ENCODE measurements at regions not wholly inside any gene's neighbourhood (a gene's known extent, or its start where the extent isn't known, plus 50 kb on each side); places are given as distances from the start of the nearest gene placed in this dataset.
"Not testable (repeated sequence)": the region's sequence is repeated elsewhere in the genome, so short reads cannot be mapped to it uniquely, and the experiment has no call there.

DNA sequence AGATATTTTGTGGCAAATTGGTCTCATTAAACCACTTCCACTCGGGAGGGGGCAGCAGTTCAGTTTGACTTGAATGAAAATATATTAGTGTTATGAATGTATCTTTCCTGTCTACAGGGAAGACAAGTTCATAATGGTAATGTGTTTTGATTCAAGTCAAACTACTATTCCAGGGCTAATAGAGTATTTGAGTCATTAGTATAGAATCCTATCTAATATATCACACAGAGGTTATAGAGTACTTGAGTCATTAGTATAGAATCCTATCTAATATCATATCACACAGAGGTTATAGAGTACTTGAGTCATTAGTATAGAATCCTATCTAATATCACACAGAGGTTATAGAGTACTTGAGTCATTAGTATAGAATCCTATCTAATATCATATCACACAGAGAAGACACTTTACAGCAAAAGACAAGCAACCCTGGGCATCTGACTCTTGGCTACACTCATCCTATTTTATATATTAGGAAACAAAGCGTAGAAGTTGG, 199.7 kb upstream of the MAGI2 start:
- Histone ChIP-seq H3K4me1 (no peaks in the 10 kb centered on the region), H3K36me3 (replicated peaks in 1 of 2; ENCODE audit: insufficient read depth in 1 of 2, low read depth in 2 of 2) (no peaks in the 10 kb centered on the region), H3K4me3 (no peak overlapping the region), H3K27ac (no peak overlapping the region), H3K27me3 (no peaks in the 10 kb centered on the region), H3K9me3 (no peaks in the 10 kb centered on the region)
- DNase-seq (no peak), ATAC-seq (no peak)
- TF ChIP-seq CTCF (IDR thresholded peaks at IDR 0.05), result no peak
- 51 to 54% methylated on average over 2 of the region's 2 CpGs for WGBS, 2 donors
- intact Hi-C loops (cut with DNase I), result no loop called here

DNA sequence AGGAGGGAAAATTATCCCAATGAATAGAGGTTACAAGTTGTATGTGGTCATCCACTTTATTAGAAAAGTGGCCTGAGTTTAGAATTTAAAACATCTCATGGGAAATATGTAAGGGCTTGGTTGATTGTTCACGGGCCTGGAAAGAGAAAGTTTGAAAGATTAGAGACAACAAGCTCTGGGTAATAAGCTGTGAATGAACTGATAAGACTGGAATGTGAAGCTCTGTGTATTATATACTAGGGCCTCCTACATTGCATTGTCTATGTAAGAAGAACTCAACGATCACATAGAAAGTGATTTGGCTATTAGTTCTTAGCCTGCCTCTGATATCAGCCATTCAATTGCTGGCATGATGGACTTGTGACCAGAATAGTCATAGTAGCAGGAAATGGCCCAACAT, 199.2 kb upstream of the MAGI2 start:
- H3K36me3 ChIP-seq (replicated peaks in 1 of 2; ENCODE audit: insufficient read depth in 1 of 2, low read depth in 2 of 2), result no peaks in the 10 kb centered on the region
- H3K9me3 ChIP-seq, result no peaks in the 10 kb centered on the region
- no peak overlapping the region for H3K27ac ChIP-seq
- TF ChIP-seq POLR2A (IDR thresholded peaks at IDR 0.05) (no peak), CTCF (IDR thresholded peaks at IDR 0.05) (no peak)
- intact Hi-C loops (cut with DNase I), result no loop called here
- no peaks in the 10 kb centered on the region for H3K4me1 ChIP-seq
- DNase-seq, result no peak
- no peak for ATAC-seq
- H3K4me3 ChIP-seq, result no peak overlapping the region
- H3K27me3 ChIP-seq, result no peaks in the 10 kb centered on the region
- WGBS, 2 donors, result 11 to 26% methylated on average over 2 of the region's 2 CpGs

- Histone ChIP-seq H3K4me1 (no peaks in the 10 kb centered on the region), H3K9me3 (no peaks in the 10 kb centered on the region), H3K4me3 (no peak overlapping the region), H3K27ac (no peak overlapping the region), H3K36me3 (replicated peaks in 1 of 2; ENCODE audit: insufficient read depth in 1 of 2, low read depth in 2 of 2) (no peaks in the 10 kb centered on the region), H3K27me3 (no peaks in the 10 kb centered on the region)
- TF ChIP-seq POLR2A (IDR thresholded peaks at IDR 0.05) (no peak), CTCF (IDR thresholded peaks at IDR 0.05) (no peak)
- 67 to 79% methylated on average over 8 of the region's 8 CpGs for WGBS, 2 donors
- ATAC-seq (no peak), DNase-seq (no peak)
- intact Hi-C loops (cut with DNase I), result no loop called here
Observed at GRCh38 chr7:79647711-79648110, 194.2 kb upstream of the MAGI2 start.

DNA sequence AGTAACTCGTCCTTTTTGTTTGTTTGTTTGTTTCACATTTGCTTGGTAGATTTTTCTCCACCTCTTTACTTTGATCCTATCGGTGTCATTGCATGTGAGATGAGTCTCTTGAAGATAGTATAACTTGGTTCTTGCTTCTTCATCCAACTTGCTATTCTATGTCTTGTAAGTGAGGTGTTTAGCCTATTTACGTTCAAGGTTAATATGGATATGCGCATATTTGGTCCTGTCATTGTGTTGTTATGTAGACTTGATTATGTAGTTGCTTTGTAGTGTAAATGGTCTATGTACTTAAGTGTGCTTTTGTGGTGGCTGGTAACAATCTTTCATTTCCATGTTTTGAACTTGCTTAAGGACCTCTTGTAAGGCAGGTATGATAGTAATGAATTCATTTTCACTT, 192.8 kb upstream of the MAGI2 start:
- no peak for TF ChIP-seq POLR2A (IDR thresholded peaks at IDR 0.05)
- TF ChIP-seq CTCF (IDR thresholded peaks at IDR 0.05), result no peak
- H3K4me1 ChIP-seq, result no peaks in the 10 kb centered on the region
- intact Hi-C loops (cut with DNase I), result no loop called here
- ATAC-seq, result no peak
- H3K36me3 ChIP-seq (replicated peaks in 1 of 2; ENCODE audit: insufficient read depth in 1 of 2, low read depth in 2 of 2), result no peaks in the 10 kb centered on the region
- H3K27me3 ChIP-seq, result no peaks in the 10 kb centered on the region
- H3K4me3 ChIP-seq, result no peak overlapping the region
- H3K27ac ChIP-seq, result no peak overlapping the region
- WGBS, 2 donors, result 63 to 70% methylated on average over 4 of the region's 4 CpGs
- no peak for DNase-seq
- H3K9me3 ChIP-seq, result no peaks in the 10 kb centered on the region

GRCh38 chr7:79636849-79637248, 183.4 kb upstream of the MAGI2 start:
- Histone ChIP-seq H3K9me3 (no peaks in the 10 kb centered on the region), H3K4me1 (no peaks in the 10 kb centered on the region), H3K36me3 (replicated peaks in 1 of 2; ENCODE audit: insufficient read depth in 1 of 2, low read depth in 2 of 2) (no peaks in the 10 kb centered on the region), H3K27me3 (no peaks in the 10 kb centered on the region), H3K27ac (no peak overlapping the region), H3K4me3 (no peak overlapping the region)
- ATAC-seq (no peak), DNase-seq (no peak)
- intact Hi-C loops (cut with DNase I), result no loop called here
- TF ChIP-seq POLR2A (IDR thresholded peaks at IDR 0.05) (no peak), CTCF (IDR thresholded peaks at IDR 0.05) (no peak)

GRCh38 chr7:79625921-79626320, 172.5 kb upstream of the MAGI2 start:
- H3K27ac ChIP-seq; H3K9me3 ChIP-seq; H3K4me1 ChIP-seq; H3K4me3 ChIP-seq; H3K27me3 ChIP-seq; intact Hi-C loops (cut with DNase I); ATAC-seq; DNase-seq; H3K36me3 ChIP-seq (replicated peaks in 1 of 2; ENCODE audit: insufficient read depth in 1 of 2, low read depth in 2 of 2): not testable (repeated sequence)
